Ascending aorta (tissue), 2 donors: ENCODE measurements at regions not wholly inside any gene's neighbourhood (a gene's known extent, or its start where the extent isn't known, plus 50 kb on each side); places are given as distances from the start of the nearest gene placed in this dataset.

Source experiments
- DNase-seq, 2 donors: peaks; one replicate each; pipeline ENCODE4 v3.0.0-alpha.2; 2019; ENCODE audit warnings: low spot score in 2 of 2
- H3K27ac ChIP-seq, 2 donors: fragments of 200-600 bp; sonication (generic); one replicate each; pipeline ENCODE4 v1.5.1; 2016 to 2017; ENCODE audit warnings: mild to moderate bottlenecking in 1 of 2
- H3K27me3 ChIP-seq: fragments of 200-600 bp; sonication (generic); one replicate; pipeline ENCODE4 v1.5.1; 2017
- H3K36me3 ChIP-seq, 2 donors: fragments of 200-600 bp; sonication (generic); one replicate each; pipeline ENCODE4 v1.5.1; 2016
- H3K4me1 ChIP-seq, 2 donors: fragments of 200-600 bp; sonication (generic); one replicate each; pipeline ENCODE4 v1.5.1; 2016 to 2017; ENCODE audit warnings: mild to moderate bottlenecking in 1 of 2
- H3K4me3 ChIP-seq, 2 donors: fragments of 200-600 bp; sonication (generic); one replicate each; pipeline ENCODE4 v1.5.1; 2016 to 2017; ENCODE audit warnings: mild to moderate bottlenecking in 1 of 2
- H3K9me3 ChIP-seq, 2 donors: fragments of 200-600 bp; sonication (generic); one replicate each; pipeline ENCODE4 v1.5.1; 2016
- intact Hi-C: fragments of 100-400 bp; cut with DNase I; formaldehyde crosslinking; loops from one replicate; pipeline ENCODE4 v1.15.1; 2023
- TF ChIP-seq, protein P1 (sequence below), 3 experiments: fragments of 200-600 bp in 2 of 3; fragments of 450-650 bp in 1 of 3; sonication (generic) in 2 of 3; IDR thresholded peaks; one replicate each; pipeline ENCODE4 v1.5.1; 2016 to 2019; ENCODE audit warnings: antibody characterized with exemption in 3 of 3, mild to moderate bottlenecking in 1 of 3, moderate library complexity in 1 of 3

DNA sequence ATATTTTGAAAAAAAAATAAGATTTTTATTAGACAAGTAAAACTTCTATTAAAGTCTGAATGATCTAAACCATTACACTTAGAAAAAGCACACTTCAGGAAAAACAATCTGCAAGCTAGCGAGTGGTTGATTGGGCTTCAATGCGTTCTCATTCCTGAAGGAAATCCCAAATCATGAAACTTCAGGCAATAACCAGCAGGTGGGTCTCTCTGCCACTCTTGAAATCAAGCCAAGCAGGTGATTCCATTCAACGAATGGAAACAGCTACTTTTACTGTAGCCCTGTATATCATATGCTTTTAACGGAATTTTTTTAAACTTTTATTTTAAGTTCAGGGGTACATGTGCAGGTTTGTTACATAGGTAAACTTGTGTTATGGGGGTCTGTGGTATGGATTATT, 234.5 kb upstream of the TRPM3 start:
- intact Hi-C loops = no loop called here
- H3K4me3 ChIP-seq = no peak overlapping the region
- no peak overlapping the region for H3K27ac ChIP-seq
- H3K9me3 ChIP-seq = no peaks in the 10 kb centered on the region
- H3K36me3 ChIP-seq = no peaks in the 10 kb centered on the region
- DNase-seq = no peak
- TF ChIP-seq, protein P1, sequence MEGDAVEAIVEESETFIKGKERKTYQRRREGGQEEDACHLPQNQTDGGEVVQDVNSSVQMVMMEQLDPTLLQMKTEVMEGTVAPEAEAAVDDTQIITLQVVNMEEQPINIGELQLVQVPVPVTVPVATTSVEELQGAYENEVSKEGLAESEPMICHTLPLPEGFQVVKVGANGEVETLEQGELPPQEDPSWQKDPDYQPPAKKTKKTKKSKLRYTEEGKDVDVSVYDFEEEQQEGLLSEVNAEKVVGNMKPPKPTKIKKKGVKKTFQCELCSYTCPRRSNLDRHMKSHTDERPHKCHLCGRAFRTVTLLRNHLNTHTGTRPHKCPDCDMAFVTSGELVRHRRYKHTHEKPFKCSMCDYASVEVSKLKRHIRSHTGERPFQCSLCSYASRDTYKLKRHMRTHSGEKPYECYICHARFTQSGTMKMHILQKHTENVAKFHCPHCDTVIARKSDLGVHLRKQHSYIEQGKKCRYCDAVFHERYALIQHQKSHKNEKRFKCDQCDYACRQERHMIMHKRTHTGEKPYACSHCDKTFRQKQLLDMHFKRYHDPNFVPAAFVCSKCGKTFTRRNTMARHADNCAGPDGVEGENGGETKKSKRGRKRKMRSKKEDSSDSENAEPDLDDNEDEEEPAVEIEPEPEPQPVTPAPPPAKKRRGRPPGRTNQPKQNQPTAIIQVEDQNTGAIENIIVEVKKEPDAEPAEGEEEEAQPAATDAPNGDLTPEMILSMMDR (IDR thresholded peaks at IDR 0.05) = no peak
- H3K4me1 ChIP-seq = no peaks in the 10 kb centered on the region
- no peaks in the 10 kb centered on the region for H3K27me3 ChIP-seq

DNA sequence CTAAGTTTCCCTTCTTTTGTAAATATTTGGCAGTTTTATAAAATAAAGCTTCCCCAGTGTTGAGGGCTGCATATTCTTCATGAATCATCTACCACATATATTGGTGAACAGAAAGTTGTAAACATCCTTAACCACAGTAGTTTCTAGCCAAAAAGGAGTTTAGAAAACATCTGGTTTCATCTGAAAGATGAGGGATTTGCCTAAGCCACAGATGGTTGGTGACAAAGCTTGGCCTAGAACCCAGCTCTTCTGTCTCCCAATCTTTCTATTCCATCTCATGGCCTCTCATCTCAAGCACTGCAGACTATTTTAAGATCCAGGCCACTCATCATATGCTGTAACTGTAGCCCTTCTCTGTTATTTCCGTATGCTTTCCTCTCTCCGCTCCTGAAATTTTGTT, 232.3 kb upstream of the TRPM3 start:
- intact Hi-C loops = no loop called here
- H3K4me3 ChIP-seq = no peak overlapping the region
- DNase-seq = no peak
- no peaks in the 10 kb centered on the region for H3K4me1 ChIP-seq
- TF ChIP-seq, protein P1 (IDR thresholded peaks at IDR 0.05) = no peak
- H3K27ac ChIP-seq = no peak overlapping the region
- H3K27me3 ChIP-seq = no peaks in the 10 kb centered on the region
- no peaks in the 10 kb centered on the region for H3K9me3 ChIP-seq
- H3K36me3 ChIP-seq = no peaks in the 10 kb centered on the region

DNA sequence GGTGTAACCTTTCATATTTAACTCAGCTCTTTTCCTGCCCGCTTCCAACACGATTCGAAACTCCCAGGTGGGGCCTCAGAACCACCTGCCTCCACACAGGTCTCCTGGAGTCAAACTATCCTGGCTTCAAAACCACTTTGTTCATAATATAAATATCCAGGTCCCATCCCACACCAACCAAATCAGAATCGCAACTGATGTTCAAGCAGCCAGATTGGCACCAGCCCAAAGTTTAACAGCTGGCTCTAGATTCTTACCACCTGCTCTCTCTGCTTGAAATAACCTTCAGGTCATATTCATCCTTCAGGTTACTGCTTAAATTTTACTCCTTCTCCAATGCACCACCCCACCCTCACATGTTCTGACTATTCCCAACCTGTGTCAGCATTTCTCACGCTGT, 231.4 kb upstream of the TRPM3 start:
- H3K9me3 ChIP-seq = no peaks in the 10 kb centered on the region
- no peaks in the 10 kb centered on the region for H3K27me3 ChIP-seq
- DNase-seq = no peak
- intact Hi-C loops = no loop called here
- TF ChIP-seq, protein P1 (IDR thresholded peaks at IDR 0.05) = no peak
- H3K27ac ChIP-seq = no peak overlapping the region
- H3K4me1 ChIP-seq = no peaks in the 10 kb centered on the region
- no peak overlapping the region for H3K4me3 ChIP-seq
- H3K36me3 ChIP-seq = no peaks in the 10 kb centered on the region

DNA sequence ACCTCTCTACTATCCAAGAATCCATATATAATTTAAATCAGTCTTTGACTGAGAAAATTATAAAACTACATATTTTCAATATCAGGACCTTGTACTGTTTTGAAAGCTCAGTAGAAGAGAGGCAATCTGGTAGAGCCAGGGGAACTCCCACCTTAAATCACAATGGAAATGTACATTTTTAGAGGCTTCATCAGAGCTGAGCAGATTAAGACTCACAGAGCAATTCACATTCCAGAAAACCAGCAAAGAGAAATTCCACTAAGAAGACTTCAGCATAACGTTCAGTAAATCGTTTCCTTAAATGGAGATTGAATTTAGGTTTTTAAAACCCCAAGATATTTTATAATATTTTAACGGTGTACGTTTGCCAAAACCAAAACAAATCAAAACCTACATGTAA, 227.8 kb upstream of the TRPM3 start:
- Histone ChIP-seq H3K9me3 (no peaks in the 10 kb centered on the region), H3K27me3 (no peaks in the 10 kb centered on the region), H3K4me3 (no peak overlapping the region), H3K36me3 (no peaks in the 10 kb centered on the region), H3K27ac (no peak overlapping the region), H3K4me1 (no peaks in the 10 kb centered on the region)
- no peak for DNase-seq
- TF ChIP-seq, protein P1 (IDR thresholded peaks at IDR 0.05) = no peak
- intact Hi-C loops = no loop called here

DNA sequence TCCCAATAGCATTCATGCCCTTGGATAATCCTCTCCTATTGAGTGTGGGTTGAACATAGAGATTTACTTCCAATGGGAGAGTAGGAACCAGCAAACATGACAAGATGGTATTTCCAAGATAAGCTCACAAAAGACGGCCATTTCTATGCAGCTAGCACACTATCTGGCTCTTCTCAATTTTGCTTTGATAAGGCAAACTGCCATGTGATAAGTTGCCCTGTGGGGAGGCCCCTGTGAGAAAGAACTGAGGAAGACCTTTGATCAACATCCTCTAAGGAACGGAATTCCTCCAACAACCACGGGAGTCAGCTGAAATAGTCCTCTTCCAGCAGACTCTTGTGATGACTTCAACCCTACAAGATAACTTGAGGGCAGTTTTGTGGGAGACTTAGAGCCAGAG, 211.9 kb upstream of the TRPM3 start:
- Histone ChIP-seq H3K27ac (no peak overlapping the region), H3K4me1 (no peaks in the 10 kb centered on the region), H3K9me3 (no peaks in the 10 kb centered on the region), H3K4me3 (no peak overlapping the region), H3K36me3 (no peaks in the 10 kb centered on the region), H3K27me3 (no peaks in the 10 kb centered on the region)
- intact Hi-C loops = no loop called here
- TF ChIP-seq, protein P1 (IDR thresholded peaks at IDR 0.05) = no peak
- no peak for DNase-seq

DNA sequence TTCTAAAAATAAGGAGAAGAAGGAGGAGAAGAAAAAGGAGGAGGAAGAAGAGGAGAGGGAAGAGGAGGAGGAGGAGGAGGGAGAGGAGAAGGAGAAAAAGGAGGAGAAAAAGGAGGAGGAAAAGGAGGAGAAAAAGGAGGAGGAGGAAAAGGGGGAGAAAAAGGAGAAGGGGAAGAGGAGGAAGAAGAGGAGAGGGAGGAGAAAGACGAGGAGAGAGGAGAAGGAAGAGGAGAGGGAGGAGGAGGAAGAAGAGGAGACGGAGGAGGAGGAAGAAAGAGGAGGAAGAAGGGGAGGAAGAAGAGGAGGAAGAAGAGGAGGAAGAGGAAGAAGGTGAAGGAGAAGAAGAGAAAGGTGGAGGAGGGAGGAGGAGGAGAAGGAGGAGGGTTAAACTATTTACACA, 210.2 kb upstream of the TRPM3 start:
- intact Hi-C loops = no loop called here
- TF ChIP-seq, protein P1 (IDR thresholded peaks at IDR 0.05) = no peak
- H3K27me3 ChIP-seq = no peaks in the 10 kb centered on the region

More for the DNA sequence above, 210.2 kb upstream of the TRPM3 start:
- no peak overlapping the region for H3K4me3 ChIP-seq
- DNase-seq = no peak
- no peaks in the 10 kb centered on the region for H3K4me1 ChIP-seq
- H3K9me3 ChIP-seq = no peaks in the 10 kb centered on the region
- H3K36me3 ChIP-seq = no peaks in the 10 kb centered on the region
- no peak overlapping the region for H3K27ac ChIP-seq
